H1 (cell line): ENCODE measurements at regions not wholly inside any gene's neighbourhood (a gene's known extent, or its start where the extent isn't known, plus 50 kb on each side); places are given as distances from the start of the nearest gene placed in this dataset.

Source experiments
- CTCF ChIA-PET: fragments of 300-600 bp; sonication (Branson Sonifier 250); formaldehyde crosslinking; loops from one replicate; lab custom pipeline; 2021; ENCODE audit not compliant: partially characterized antibody; lab: Charles Lee
- POLR2A ChIA-PET: fragments of 300-600 bp; sonication (Branson Sonifier 250); formaldehyde crosslinking; loops from one replicate; lab custom pipeline; 2021; ENCODE audit warnings: inconsistent platforms; ENCODE audit not compliant: partially characterized antibody; lab: Charles Lee
- DNase-seq, 2 experiments: peaks; one replicate each; pipeline versions ENCODE4 v3.0.0 to v3.0.0-alpha.2; 2010 to 2022; ENCODE audit warnings: low spot score in 2 of 2, low read depth in 1 of 2, mixed read lengths in 1 of 2
- FAIRE-seq: peaks from 2 replicates; lab custom pipeline; 2011; peaks lifted over from hg19 to GRCh38; lab: Jason Lieb, UNC
- H2AFZ ChIP-seq: 2 replicates; pipeline ENCODE4 v1.8.1; 2012; ENCODE audit warnings: low read length, inconsistent platforms
- H2AK5ac ChIP-seq: 2 replicates; pipeline ENCODE4 v1.6.1; 2013; ENCODE audit warnings: low read depth, low read length
- H2BK120ac ChIP-seq: replicated peaks from 2 replicates; pipeline ENCODE3; 2013; ENCODE audit warnings: low read depth, low read length, inconsistent platforms
- H2BK12ac ChIP-seq: 2 replicates; pipeline ENCODE4 v1.6.1; 2013; ENCODE audit warnings: low read depth, low read length
- H2BK15ac ChIP-seq: 2 replicates; pipeline ENCODE4 v1.6.1; 2013; ENCODE audit warnings: low read length
- H2BK20ac ChIP-seq: 2 replicates; pipeline ENCODE4 v1.6.1; 2013; ENCODE audit warnings: low read length
- H2BK5ac ChIP-seq: 2 replicates; pipeline ENCODE4 v1.6.1; 2013; ENCODE audit warnings: low read depth, low read length
- H3K14ac ChIP-seq: 2 replicates; pipeline ENCODE4 v1.6.1; 2013; ENCODE audit warnings: inconsistent platforms; ENCODE audit not compliant: insufficient read length
- H3K18ac ChIP-seq: 2 replicates; pipeline ENCODE4 v1.6.1; 2013; ENCODE audit warnings: low read length; ENCODE audit errors: extremely low read depth
- H3K23ac ChIP-seq: 2 replicates; pipeline ENCODE4 v1.6.1; 2013; ENCODE audit warnings: inconsistent platforms; ENCODE audit not compliant: insufficient read length
- H3K23me2 ChIP-seq: 2 replicates; pipeline ENCODE4 v1.6.1; 2013; ENCODE audit warnings: low read depth, low read length
- H3K27ac ChIP-seq: 2 replicates; pipeline ENCODE4 v1.6.1; 2011; ENCODE audit warnings: low read depth, low read length, inconsistent platforms
- H3K27me3 ChIP-seq, 4 experiments: replicated peaks in 1 of 4; 1 replicate in 1 of 4; 2 replicates in 3 of 4; pipeline versions ENCODE4 v1.6.1 to v1.8.1; 2011 to 2013; ENCODE audit warnings: low read length in 3 of 4, mild to moderate bottlenecking in 3 of 4, inconsistent platforms in 2 of 4, mixed read lengths in 2 of 4, moderate library complexity in 1 of 4; ENCODE audit not compliant: control insufficient read depth in 3 of 4, insufficient read depth in 3 of 4; ENCODE audit errors: extremely low read depth in 1 of 4
- H3K36me3 ChIP-seq, 4 experiments: 2 replicates each; pipeline versions ENCODE4 v1.6.1 to v1.8.1; 2011 to 2013; ENCODE audit warnings: mild to moderate bottlenecking in 4 of 4, low read length in 3 of 4, moderate library complexity in 2 of 4, control low read depth in 1 of 4, inconsistent platforms in 1 of 4; ENCODE audit not compliant: insufficient read depth in 4 of 4, control insufficient read depth in 2 of 4
- H3K4ac ChIP-seq: replicated peaks from 2 replicates; pipeline ENCODE3; 2013; ENCODE audit warnings: low read length, low read depth, mixed read lengths, inconsistent platforms; ENCODE audit not compliant: insufficient read length
- H3K4me1 ChIP-seq, 4 experiments: replicated peaks in 1 of 4; 1 replicate in 1 of 4; 2 replicates in 3 of 4; pipeline versions ENCODE4 v1.6.1 to v1.8.1; 2011 to 2013; ENCODE audit warnings: low read length in 3 of 4, inconsistent platforms in 2 of 4, mixed read lengths in 1 of 4; ENCODE audit not compliant: insufficient read depth in 4 of 4, control insufficient read depth in 3 of 4
- H3K4me2 ChIP-seq, 2 experiments: 2 replicates each; pipeline versions ENCODE4 v1.6.1 to v1.8.1; 2011 to 2013; ENCODE audit warnings: low read depth in 2 of 2, low read length in 2 of 2, control low read depth in 1 of 2, inconsistent platforms in 1 of 2, mild to moderate bottlenecking in 1 of 2; ENCODE audit not compliant: insufficient read depth in 1 of 2
- H3K4me3 ChIP-seq, 4 experiments: fragments of 200-600, 300-600 bp in 1 of 4; sonication (generic), shearing (Covaris generic), sonication (Bioruptor Twin) in 1 of 4; 2 replicates each; pipeline versions ENCODE4 v1.5.1 to v1.8.1; 2011 to 2016; ENCODE audit warnings: low read length in 4 of 4, low read depth in 3 of 4, control low read depth in 2 of 4, inconsistent platforms in 2 of 4, mild to moderate bottlenecking in 2 of 4, mixed read lengths in 1 of 4, moderate library complexity in 1 of 4; ENCODE audit not compliant: insufficient read depth in 2 of 4; ENCODE audit errors: extremely low read depth in 1 of 4
- H3K56ac ChIP-seq: replicated peaks from 2 replicates; pipeline ENCODE3; 2013; ENCODE audit warnings: low read depth, mild to moderate bottlenecking, mixed read lengths, low read length, inconsistent platforms; ENCODE audit not compliant: insufficient read length
- H3K79me1 ChIP-seq: 2 replicates; pipeline ENCODE4 v1.6.1; 2013; ENCODE audit warnings: low read depth, low read length, control low read depth
- H3K79me2 ChIP-seq, 2 experiments: 2 replicates each; pipeline versions ENCODE4 v1.6.1 to v1.8.1; 2012 to 2013; ENCODE audit warnings: low read length in 2 of 2, mild to moderate bottlenecking in 2 of 2, inconsistent platforms in 1 of 2; ENCODE audit not compliant: insufficient read depth in 2 of 2, control insufficient read depth in 1 of 2
- H3K9ac ChIP-seq, 4 experiments: replicated peaks in 1 of 4; 1 replicate in 1 of 4; 2 replicates in 3 of 4; pipeline versions ENCODE4 v1.6.1 to v1.8.1; 2011 to 2013; ENCODE audit warnings: low read depth in 3 of 4, low read length in 3 of 4, control low read depth in 2 of 4, mild to moderate bottlenecking in 2 of 4, moderate library complexity in 2 of 4, inconsistent platforms in 1 of 4; ENCODE audit errors: extremely low read depth in 1 of 4
- H3K9me3 ChIP-seq, 2 experiments: 2 replicates each; pipeline versions ENCODE4 v1.6.1 to v1.8.1; 2012 to 2013; ENCODE audit warnings: mild to moderate bottlenecking in 2 of 2, moderate library complexity in 2 of 2, control low read depth in 1 of 2, inconsistent platforms in 1 of 2, low read depth in 1 of 2, low read length in 1 of 2, mixed read lengths in 1 of 2; ENCODE audit not compliant: insufficient read depth in 2 of 2
- H4K20me1 ChIP-seq, 2 experiments: replicated peaks in 1 of 2; 2 replicates each; pipeline versions ENCODE3 to v1.8.1; 2011 to 2013; ENCODE audit warnings: inconsistent platforms in 2 of 2, low read length in 2 of 2, mild to moderate bottlenecking in 1 of 2; ENCODE audit not compliant: insufficient read depth in 2 of 2, control insufficient read depth in 1 of 2
- H4K5ac ChIP-seq: 2 replicates; pipeline ENCODE4 v1.6.1; 2013; ENCODE audit warnings: low read length, low read depth, mixed read lengths, inconsistent platforms; ENCODE audit not compliant: insufficient read length
- H4K8ac ChIP-seq: 2 replicates; pipeline ENCODE4 v1.8.0; 2013; ENCODE audit warnings: mild to moderate bottlenecking, moderate library complexity, low read length, inconsistent platforms; ENCODE audit not compliant: insufficient read depth; ENCODE audit errors: extremely low read depth
- H4K91ac ChIP-seq: replicated peaks from 2 replicates; pipeline ENCODE3; 2013; ENCODE audit warnings: low read length, mixed read lengths, inconsistent platforms; ENCODE audit not compliant: insufficient read length
- CHD1 ChIP-seq: IDR thresholded peaks from 2 replicates; pipeline ENCODE4 v1.6.1; 2012; ENCODE audit warnings: low read depth, low read length, improper control_type of control experiment
- SRF ChIP-seq: IDR thresholded peaks from 2 replicates; pipeline ENCODE4 v1.6.1; 2011; ENCODE audit warnings: mild to moderate bottlenecking, low read depth, low read length, moderate library complexity
- SUZ12 ChIP-seq: fragments of 200-600 bp; sonication (generic); IDR thresholded peaks from 2 replicates; pipeline ENCODE4 v1.6.1; 2012; ENCODE audit warnings: mild to moderate bottlenecking, inconsistent platforms, low read length, moderate library complexity, mixed read lengths
- TAF1 ChIP-seq: IDR thresholded peaks from 2 replicates; pipeline ENCODE4 v1.6.1; 2011; ENCODE audit warnings: mild to moderate bottlenecking, low read depth, low read length
- WGBS, 2 experiments: shearing (Covaris generic) in 1 of 2; methylation state at CpG; one replicate each; pipeline versions ENCODE4 v1.1.6 to v1.1.7; 2013 to 2015; ENCODE audit warnings: low lambda C conversion rate in 2 of 2, mixed read lengths in 2 of 2, inconsistent platforms in 1 of 2, low coverage in 1 of 2, missing lambda C conversion rate in 1 of 2; ENCODE audit not compliant: insufficient replicate concordance in 2 of 2, insufficient coverage in 1 of 2, insufficient read length in 1 of 2; ENCODE audit errors: extremely low coverage in 1 of 2, missing lambda C conversion rate in 1 of 2; 5-methylcytosine and 5-hydroxymethylcytosine counted together

DNA sequence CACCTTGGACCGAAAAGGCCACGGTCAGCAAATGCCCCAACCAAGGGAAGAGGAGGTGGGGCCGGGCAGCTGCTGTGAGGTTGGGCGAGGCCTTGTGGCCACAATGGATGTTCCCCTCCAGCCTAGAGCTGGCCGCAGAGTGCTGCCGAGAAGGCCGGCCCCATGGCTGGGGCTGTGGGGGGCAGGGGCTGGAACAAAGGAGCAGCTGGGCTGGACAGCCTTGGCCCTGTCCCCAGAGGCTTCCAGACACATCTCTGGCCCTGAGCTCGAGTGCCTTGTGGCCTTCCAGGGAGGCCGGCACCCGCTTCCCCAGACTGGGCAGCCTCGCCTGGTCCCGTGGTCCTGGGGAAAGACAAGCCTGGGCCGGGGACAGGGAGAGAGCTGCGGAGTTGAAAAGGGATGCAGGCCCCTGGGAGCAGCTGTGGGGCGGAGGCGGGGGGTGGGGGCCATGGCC lies 88.0 kb downstream of the PDGFA start:
- Histone ChIP-seq H3K79me2 (no peaks in the 10 kb centered on the region), H3K36me3 (no peaks in the 10 kb centered on the region), H3K9ac (no peak overlapping the region), H4K20me1 (no peaks in the 10 kb centered on the region), H3K4me3 (no peak overlapping the region), H4K91ac (no peak overlapping the region), H3K56ac (no peak overlapping the region), H4K5ac (no peak overlapping the region), H2AFZ (no peak overlapping the region), H3K9me3 (no peaks in the 10 kb centered on the region), H2BK120ac (no peak overlapping the region), H3K14ac (no peak overlapping the region), H2AK5ac (no peak overlapping the region), H3K4ac (no peak overlapping the region), H3K4me1 (peaks cover 0 to 10% (median 5%) of the 10 kb centered on the region in 4 experiments; a peak in 6 of 7 replicates), H3K27me3 (no peaks in the 10 kb centered on the region; a peak in 1 of 7 replicates), H3K79me1 (no peaks in the 10 kb centered on the region), H4K8ac (no peak overlapping the region), H3K23me2 (no peaks in the 10 kb centered on the region), H3K23ac (no peak overlapping the region), H2BK15ac (no peak overlapping the region), H3K27ac (no peak overlapping the region), H2BK5ac (no peak overlapping the region), H2BK12ac (no peak overlapping the region), H2BK20ac (no peak overlapping the region), H3K4me2 (no peak overlapping the region), H3K18ac (no peak overlapping the region; the same call in 1 of the 2 replicates)
- no peak for FAIRE-seq
- no peak for TF ChIP-seq CHD1
- no peak for TF ChIP-seq SRF
- no peak for TF ChIP-seq SUZ12
- no peak for TF ChIP-seq TAF1
- DNase-seq, result no peak
- POLR2A ChIA-PET, result interaction anchor here (0.9 to 1.2 kb wide), 4 partner anchors 10 to 84 kb away, joined by 3 to 6 read pairs (median 4); no protein-coding TSS in a partner anchor
- CTCF ChIA-PET, result interaction anchor here (0.8 to 2.5 kb wide), 4 partner anchors 10 to 100 kb away, joined by 3 to 7 read pairs (median 5); no protein-coding TSS in a partner anchor
- WGBS, 2 experiments, result 81% methylated on average over 13 of the region's 16 CpGs; no CpG with 5 or more reads in 1 of the 2 experiments
